Inferior parietal cortex (tissue), 1 donor: ENCODE measurements at regions not wholly inside any gene's neighbourhood (a gene's known extent, or its start where the extent isn't known, plus 50 kb on each side); places are given as distances from the start of the nearest gene placed in this dataset.

Source experiments
- DNase-seq: peaks from one replicate; pipeline ENCODE4 v3.0.0-alpha.2; 2016; ENCODE audit errors: extremely low spot score

- no peak for DNase-seq
Observed at GRCh38 chr9:89554307-89555035, 50.3 kb upstream of the GADD45G start.

DNA sequence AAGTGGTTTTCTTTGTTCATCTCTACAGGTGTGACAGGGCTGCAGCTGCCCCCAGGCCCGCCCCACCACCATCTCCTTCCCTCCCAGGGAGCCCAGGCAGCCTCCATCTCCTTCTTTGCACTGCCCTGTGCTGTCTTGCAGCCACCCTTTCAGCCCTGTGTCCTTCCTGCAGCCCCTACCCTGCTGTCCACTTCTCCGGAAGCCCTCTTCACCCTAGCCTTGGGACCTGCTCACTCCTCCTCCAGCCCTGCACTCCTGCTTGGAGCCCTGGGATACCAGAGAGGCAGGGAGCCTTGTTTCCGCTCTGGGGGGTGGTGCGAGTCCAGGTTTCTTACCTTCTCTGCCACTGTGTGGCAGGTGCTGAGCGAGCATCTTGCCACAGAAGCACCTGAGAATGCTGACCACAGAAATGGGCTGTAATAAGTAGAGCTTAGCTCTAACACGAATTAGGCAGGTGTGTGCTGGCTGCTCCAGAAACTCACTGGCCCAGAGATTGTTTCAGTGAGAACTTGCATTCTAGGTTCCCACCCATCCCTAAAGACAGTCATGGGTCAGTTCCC is 51.3 kb upstream of the GADD45G start:
- no peak for DNase-seq

GRCh38 chr9:89550346-89550927 is 52.5 kb upstream of the SEMA4D start:
- no peak for DNase-seq

GRCh38 chr9:89549031-89549644 is 51.2 kb upstream of the SEMA4D start:
- DNase-seq: peak; percentile 79

DNA sequence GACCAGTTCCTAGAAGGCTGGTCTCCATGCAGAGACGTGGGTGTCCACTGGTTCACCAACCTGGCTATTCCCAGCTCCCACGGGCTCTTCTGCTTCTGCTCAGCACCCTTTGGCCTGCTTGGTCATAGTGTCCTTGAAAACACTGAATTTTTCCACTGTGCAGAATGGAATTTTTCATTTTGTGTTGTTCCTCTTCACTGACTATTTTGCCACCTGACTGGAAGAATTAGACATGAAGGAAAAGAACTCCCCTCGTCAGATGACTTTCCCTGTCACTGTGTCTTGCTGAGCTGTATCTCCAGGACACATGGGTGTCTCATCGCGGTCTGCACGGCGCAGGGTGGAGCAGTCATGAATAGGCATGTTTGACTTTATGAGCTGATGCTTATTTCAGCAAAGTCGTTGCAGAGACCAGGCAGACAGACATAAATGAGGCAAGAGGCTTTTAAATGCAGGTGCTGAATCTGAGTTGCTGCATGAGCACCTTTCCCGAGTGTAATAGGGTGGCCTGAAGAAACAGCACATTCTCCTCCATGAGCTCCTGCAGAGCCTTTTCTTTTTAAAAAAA is 50.2 kb upstream of the SEMA4D start:
- DNase-seq: no peak
